ENCODE measurements at regions not wholly inside any gene's neighbourhood (a gene's known extent, or its start where the extent isn't known, plus 50 kb on each side); places are given as distances from the start of the nearest gene placed in this dataset.
"Not testable (repeated sequence)": the region's sequence is repeated elsewhere in the genome, so short reads cannot be mapped to it uniquely, and the experiment has no call there.

GRCh38 chr12:124474709-124475108 lies 92.7 kb downstream of the NCOR2 start:
- no peak for DNase-seq

GRCh38 chr12:124472690-124473279 lies 94.6 kb downstream of the NCOR2 start:
- DNase-seq: no peak

GRCh38 chr12:124471828-124472227 lies 95.6 kb downstream of the NCOR2 start:
- DNase-seq: no peak

GRCh38 chr12:124470806-124471205 lies 96.6 kb downstream of the NCOR2 start:
- no peak for DNase-seq

GRCh38 chr12:124470139-124470538 lies 97.3 kb downstream of the NCOR2 start:
- no peak for DNase-seq

GRCh38 chr12:124469193-124469888 lies 98.1 kb downstream of the NCOR2 start:
- peak; percentile 79 for DNase-seq

- DNase-seq: not testable (repeated sequence)
Measured at GRCh38 chr12:124467549-124467948, 99.9 kb downstream of the NCOR2 start.

GRCh38 chr12:124466216-124467128 lies 100.9 kb downstream of the NCOR2 start:
- peak; percentile 91 for DNase-seq

GRCh38 chr12:124465473-124465872 lies 101.9 kb downstream of the NCOR2 start:
- no peak for DNase-seq

- no peak for DNase-seq
Measured at GRCh38 chr12:124464830-124465229, 102.6 kb downstream of the NCOR2 start.

- no peak for DNase-seq
Measured at GRCh38 chr12:124464062-124464461, 103.3 kb downstream of the NCOR2 start.

GRCh38 chr12:124463341-124463921 lies 104.0 kb downstream of the NCOR2 start:
- no peak for DNase-seq

GRCh38 chr12:124462750-124463149 lies 104.7 kb downstream of the NCOR2 start:
- DNase-seq: no peak

GRCh38 chr12:124461851-124462623 lies 105.4 kb downstream of the NCOR2 start:
- no peak for DNase-seq

GRCh38 chr12:124461241-124461673 lies 106.2 kb downstream of the NCOR2 start:
- DNase-seq: no peak

- DNase-seq: no peak
Measured at GRCh38 chr12:124460771-124461170, 106.6 kb downstream of the NCOR2 start.

GRCh38 chr12:124459852-124460645 lies 107.4 kb downstream of the NCOR2 start:
- DNase-seq: no peak

GRCh38 chr12:124458992-124459851 lies 108.2 kb downstream of the NCOR2 start:
- no peak for DNase-seq

- DNase-seq: no peak
Measured at GRCh38 chr12:124458220-124458991, 109.0 kb downstream of the NCOR2 start.

Measured in activated CD8-positive, alpha-beta memory T cell treated with anti-CD3 and anti-CD28 coated beads, Interleukin-2, amount 50 U/mL, for 48 hours (primary cell).